ENCODE measurements at regions not wholly inside any gene's neighbourhood (a gene's known extent, or its start where the extent isn't known, plus 50 kb on each side); places are given as distances from the start of the nearest gene placed in this dataset.

DNA sequence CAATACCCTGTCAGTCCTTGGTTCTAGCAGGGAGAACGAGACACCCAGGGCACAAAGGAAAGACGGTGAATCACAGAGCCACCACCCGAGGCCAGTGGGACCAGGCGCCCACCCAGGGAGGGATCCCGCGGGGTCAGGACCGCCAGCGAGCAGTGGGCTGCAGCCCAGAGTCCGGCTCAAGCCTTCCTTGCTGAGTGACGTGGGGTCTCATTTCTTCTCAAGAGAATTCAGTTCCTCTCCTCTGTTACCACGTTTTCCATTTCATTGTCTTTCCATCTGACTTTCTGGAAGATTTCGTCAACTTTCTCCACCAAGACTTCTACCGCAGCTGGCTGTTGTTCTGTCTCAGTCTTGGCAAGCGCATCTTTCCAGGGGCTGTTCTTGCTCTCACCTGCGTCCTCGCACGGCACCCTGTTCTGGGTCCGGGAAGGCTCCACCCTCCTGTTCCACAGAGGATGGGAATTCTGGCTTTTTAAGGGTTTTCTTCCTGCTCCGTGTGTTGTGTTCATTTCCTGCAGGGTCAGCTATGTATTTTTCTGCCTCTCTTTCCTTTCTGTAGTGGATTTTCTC, 248.6 kb downstream of the NDUFA10 start:
- Histone ChIP-seq H3K4me2 (peak overlapping the region; percentile 81 to 98 (median 94)), H3K27me3 (peaks cover 0 to 43% (median 0%) of the 10 kb centered on the region in 11 experiments; a peak in 7 of 22 replicates), H4K20me1 (no peaks in the 10 kb centered on the region), H3K9me3 (replicated peaks in 1 of 11) (peaks cover 9 to 24% (median 13%) of the 10 kb centered on the region in 11 experiments), H3K27ac (peak overlapping the region in 6 of 11 experiments; percentile 40 to 74 (median 62); a peak in 11 of 22 replicates), H3K4me3 (no peak overlapping the region; a peak in 1 of 20 replicates), H3K9ac (peak overlapping the region in 6 of 11 experiments; percentile 20 to 63 (median 42); a peak in 8 of 22 replicates), H3K36me3 (no peaks in the 10 kb centered on the region), H3K4me1 (peaks cover 30 to 78% (median 67%) of the 10 kb centered on the region in 10 experiments)
- TF ChIP-seq Cebpa-rat (IDR thresholded peaks at IDR 0.05): no peak

DNA sequence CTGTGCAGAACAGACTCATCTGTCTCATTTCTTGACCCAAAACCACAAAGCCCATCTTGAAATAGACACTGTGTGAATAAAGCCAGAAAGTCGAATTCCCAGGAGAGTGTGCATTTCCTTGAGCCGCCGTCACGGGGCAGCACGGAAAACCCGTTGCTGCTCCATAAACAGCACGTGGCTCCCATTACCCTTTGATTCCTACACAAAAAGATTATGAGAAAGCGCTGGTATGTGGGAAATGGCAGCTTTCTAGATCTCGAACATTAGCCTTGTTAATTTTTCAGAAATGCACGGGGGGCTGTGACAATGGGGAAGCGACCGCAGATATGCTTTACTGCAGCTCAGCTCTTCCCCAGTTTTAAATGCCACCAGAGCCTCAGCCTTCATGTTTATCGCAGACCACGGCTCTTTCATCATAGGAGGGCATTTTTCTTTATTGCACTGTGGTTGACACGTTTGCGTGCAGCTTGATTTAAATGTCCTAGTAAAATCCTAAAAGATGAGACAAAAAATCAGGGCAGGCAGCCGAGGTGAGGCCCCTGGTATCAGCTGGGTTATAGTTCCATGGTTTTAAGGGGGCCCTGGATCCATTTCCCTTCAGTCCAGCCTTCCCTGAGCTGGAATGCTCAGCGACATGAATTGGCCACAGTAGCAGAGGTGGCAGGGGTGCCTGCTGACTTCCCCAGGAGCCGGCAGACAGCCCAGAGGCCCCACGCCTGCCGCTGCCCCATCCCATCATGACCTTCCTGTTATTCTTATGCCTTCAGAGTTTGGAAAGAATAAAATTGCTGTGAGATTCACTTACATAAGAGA, 249.3 kb downstream of the NDUFA10 start:
- Histone ChIP-seq H3K4me1 (peaks cover 30 to 81% (median 67%) of the 10 kb centered on the region in 10 experiments), H4K20me1 (no peaks in the 10 kb centered on the region), H3K4me3 (peak overlapping the region in 9 of 10 experiments; percentile 6 to 53 (median 30); a peak in 12 of 20 replicates), H3K36me3 (no peaks in the 10 kb centered on the region; a peak in 1 of 22 replicates), H3K27me3 (peaks cover 0 to 43% (median 0%) of the 10 kb centered on the region in 11 experiments; a peak in 7 of 22 replicates), H3K27ac (peak overlapping the region in 7 of 11 experiments; percentile 11 to 74 (median 57); a peak in 12 of 22 replicates), H3K9ac (peak overlapping the region in 6 of 11 experiments; percentile 20 to 63 (median 42); a peak in 12 of 22 replicates), H3K4me2 (peak overlapping the region; percentile 81 to 98 (median 94)), H3K9me3 (replicated peaks in 1 of 11) (peaks cover 16 to 27% (median 20%) of the 10 kb centered on the region in 11 experiments)
- TF ChIP-seq Cebpa-rat (IDR thresholded peaks at IDR 0.05): 0 out of 22 replicates have a peak, but pooled peaks of 2 of the 11 experiments have one; percentile 33 to 35

DNA sequence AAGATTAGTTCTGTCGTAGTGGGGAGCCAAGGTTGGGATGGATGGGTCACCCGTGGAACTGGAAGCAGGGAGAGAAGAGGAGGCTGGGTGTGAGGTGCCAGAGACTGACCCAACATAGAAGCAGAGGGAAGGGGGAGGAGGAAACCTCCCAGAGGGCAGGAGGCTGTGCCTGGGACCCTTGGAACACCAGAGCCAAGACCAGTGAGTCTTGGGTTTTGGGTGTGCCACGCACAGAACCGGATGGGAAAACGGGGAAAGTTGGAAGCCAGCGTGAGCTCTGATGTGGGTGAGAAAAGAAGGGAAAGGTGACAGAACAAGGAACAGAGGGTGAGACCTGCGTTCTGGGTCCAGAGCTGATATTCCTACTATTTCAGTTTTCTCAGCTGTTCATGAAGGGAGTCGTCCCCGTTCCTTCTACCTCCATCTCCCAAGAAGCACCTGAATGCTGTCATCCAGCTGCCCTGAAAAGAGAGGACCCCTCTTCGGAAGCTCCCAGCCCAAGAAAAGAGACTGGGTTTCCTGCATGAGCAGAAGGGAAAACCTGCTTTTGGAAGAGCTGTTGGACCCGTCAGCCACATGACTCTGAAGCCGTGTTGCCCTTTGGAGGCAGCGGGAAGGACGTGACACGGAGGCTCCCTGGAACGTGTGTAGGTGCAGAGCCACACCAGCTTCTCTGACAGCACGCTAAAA, 250.1 kb downstream of the NDUFA10 start:
- H4K20me1 ChIP-seq: no peaks in the 10 kb centered on the region
- peak overlapping the region in 6 of 11 experiments; percentile 7 to 73 (median 57); a peak in 7 of 22 replicates for H3K27ac ChIP-seq
- H3K9me3 ChIP-seq (replicated peaks in 1 of 11): peaks cover 19 to 30% (median 26%) of the 10 kb centered on the region in 11 experiments
- H3K27me3 ChIP-seq: peaks cover 0 to 43% (median 0%) of the 10 kb centered on the region in 11 experiments; a peak in 7 of 22 replicates
- H3K9ac ChIP-seq: peak overlapping the region in 7 of 11 experiments; percentile 10 to 59 (median 27); a peak in 11 of 22 replicates
- no peaks in the 10 kb centered on the region; a peak in 1 of 22 replicates for H3K36me3 ChIP-seq
- H3K4me2 ChIP-seq: peak overlapping the region; percentile 81 to 98 (median 94)
- TF ChIP-seq Cebpa-rat (IDR thresholded peaks at IDR 0.05): no peak
- H3K4me3 ChIP-seq: peak overlapping the region in 9 of 10 experiments; percentile 6 to 53 (median 30); a peak in 13 of 20 replicates
- peaks cover 30 to 82% (median 67%) of the 10 kb centered on the region in 10 experiments for H3K4me1 ChIP-seq

DNA sequence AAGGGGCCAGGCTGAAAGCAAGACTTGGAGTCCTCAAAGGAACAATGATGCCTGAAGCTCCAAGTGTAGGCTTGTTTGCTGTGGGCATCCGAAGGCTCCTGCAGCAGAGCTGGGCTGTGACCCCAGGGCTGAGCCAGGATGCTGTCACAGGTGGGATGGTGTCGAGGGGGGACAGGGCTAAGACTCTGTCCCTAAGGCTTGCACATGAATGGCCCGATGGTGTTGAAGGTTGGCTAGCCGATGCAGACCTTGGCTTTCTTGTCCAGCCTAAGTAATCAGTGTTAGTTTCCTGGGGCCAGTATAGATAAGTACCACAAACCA, 251.0 kb downstream of the NDUFA10 start:
- H3K4me3 ChIP-seq: no peak overlapping the region
- peaks cover 30 to 83% (median 65%) of the 10 kb centered on the region in 10 experiments for H3K4me1 ChIP-seq
- H3K27me3 ChIP-seq: peaks cover 0 to 43% (median 0%) of the 10 kb centered on the region in 11 experiments; a peak in 7 of 22 replicates
- no peak overlapping the region for H3K9ac ChIP-seq
- no peaks in the 10 kb centered on the region for H4K20me1 ChIP-seq
- no peak overlapping the region for H3K27ac ChIP-seq
- H3K36me3 ChIP-seq: no peaks in the 10 kb centered on the region; a peak in 1 of 22 replicates
- peaks cover 19 to 34% (median 26%) of the 10 kb centered on the region in 11 experiments for H3K9me3 ChIP-seq (replicated peaks in 1 of 11)
- TF ChIP-seq Cebpa-rat (IDR thresholded peaks at IDR 0.05): no peak
- H3K4me2 ChIP-seq: peak overlapping the region in 9 of 11 experiments; percentile 85 to 98 (median 95); a peak in 18 of 22 replicates

DNA sequence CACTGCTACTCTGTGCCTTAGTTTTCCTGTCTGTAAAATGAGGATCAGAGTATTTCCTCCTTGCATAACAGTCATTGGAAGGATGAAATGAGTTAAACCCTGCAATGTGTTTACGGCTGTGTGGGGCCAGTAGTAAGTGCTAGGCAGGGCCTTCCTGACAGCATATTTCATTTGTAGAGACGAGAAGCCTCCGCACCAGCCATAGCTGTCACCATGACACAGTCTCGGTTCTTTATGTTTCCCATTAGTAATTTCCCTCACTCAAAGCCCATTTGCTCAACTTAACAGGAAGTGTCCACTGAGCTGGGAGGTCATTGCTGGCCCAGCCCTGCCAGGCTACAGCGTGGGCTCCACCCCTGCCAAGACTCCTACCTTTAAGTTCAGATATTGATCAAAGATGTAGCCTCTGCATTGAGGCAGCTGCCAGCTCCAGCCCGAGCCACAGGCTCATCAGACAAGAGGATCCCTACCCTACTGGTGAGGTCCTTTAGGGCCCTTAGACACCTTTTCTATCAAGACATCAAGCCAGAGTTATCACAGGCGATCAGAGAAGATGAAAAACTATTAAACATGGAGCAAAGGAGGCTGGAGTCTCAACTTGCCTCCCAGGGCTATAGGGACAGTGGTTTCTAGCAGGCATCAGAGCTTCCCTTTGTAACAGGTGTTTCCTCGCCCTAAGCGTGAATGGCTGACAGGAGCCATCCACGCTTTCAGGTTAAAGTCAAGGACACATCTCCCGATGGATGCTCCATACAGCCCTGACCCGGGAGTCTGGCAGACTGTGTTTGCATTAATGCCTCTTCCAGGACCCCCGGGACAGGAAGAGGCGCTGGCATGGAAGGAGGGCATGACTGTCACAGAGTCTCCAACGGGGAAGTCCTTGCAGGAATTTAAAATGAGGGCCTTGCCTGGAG, 251.7 kb downstream of the NDUFA10 start:
- TF ChIP-seq Cebpa-rat (IDR thresholded peaks at IDR 0.05): no peak
- Histone ChIP-seq H3K36me3 (no peaks in the 10 kb centered on the region; a peak in 1 of 22 replicates), H3K9me3 (replicated peaks in 1 of 11) (peaks cover 19 to 34% (median 26%) of the 10 kb centered on the region in 11 experiments), H3K4me2 (peak overlapping the region; percentile 0 to 98 (median 94); a peak in 20 of 22 replicates), H4K20me1 (no peaks in the 10 kb centered on the region), H3K4me3 (no peak overlapping the region), H3K27me3 (peaks cover 0 to 41% (median 0%) of the 10 kb centered on the region in 11 experiments; a peak in 7 of 22 replicates), H3K4me1 (peaks cover 30 to 77% (median 58%) of the 10 kb centered on the region in 10 experiments), H3K27ac (no peak overlapping the region), H3K9ac (no peak overlapping the region)

DNA sequence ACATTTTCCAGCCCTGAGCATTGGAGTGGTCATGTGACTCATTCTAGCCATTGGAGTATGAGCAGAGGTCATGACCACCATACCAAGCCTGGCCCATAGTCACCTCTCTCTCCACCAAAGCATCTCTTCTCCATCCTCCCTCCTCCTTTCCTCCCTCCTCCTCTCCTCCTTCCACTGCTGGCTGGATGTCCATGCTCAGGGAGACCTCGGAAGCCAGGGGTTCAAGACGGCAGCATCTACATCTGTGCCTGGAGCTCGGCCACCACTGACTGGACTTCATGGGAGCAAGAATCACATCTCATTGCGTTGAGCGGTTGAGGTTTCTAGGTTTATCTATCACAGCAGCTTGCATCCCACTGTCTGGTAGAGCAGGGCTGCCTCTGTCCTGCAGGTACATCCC, 252.4 kb downstream of the NDUFA10 start:
- H3K27ac ChIP-seq: no peak overlapping the region
- peaks cover 30 to 71% (median 52%) of the 10 kb centered on the region in 10 experiments for H3K4me1 ChIP-seq
- no peak overlapping the region for H3K4me3 ChIP-seq
- H3K9ac ChIP-seq: no peak overlapping the region
- peak overlapping the region; percentile 0 to 98 (median 94); a peak in 19 of 22 replicates for H3K4me2 ChIP-seq
- no peak for TF ChIP-seq Cebpa-rat (IDR thresholded peaks at IDR 0.05)
- H3K36me3 ChIP-seq: no peaks in the 10 kb centered on the region; a peak in 1 of 22 replicates
- peaks cover 0 to 34% (median 0%) of the 10 kb centered on the region in 11 experiments; a peak in 7 of 22 replicates for H3K27me3 ChIP-seq
- H3K9me3 ChIP-seq (replicated peaks in 1 of 11): peaks cover 19 to 34% (median 26%) of the 10 kb centered on the region in 11 experiments
- H4K20me1 ChIP-seq: no peaks in the 10 kb centered on the region

DNA sequence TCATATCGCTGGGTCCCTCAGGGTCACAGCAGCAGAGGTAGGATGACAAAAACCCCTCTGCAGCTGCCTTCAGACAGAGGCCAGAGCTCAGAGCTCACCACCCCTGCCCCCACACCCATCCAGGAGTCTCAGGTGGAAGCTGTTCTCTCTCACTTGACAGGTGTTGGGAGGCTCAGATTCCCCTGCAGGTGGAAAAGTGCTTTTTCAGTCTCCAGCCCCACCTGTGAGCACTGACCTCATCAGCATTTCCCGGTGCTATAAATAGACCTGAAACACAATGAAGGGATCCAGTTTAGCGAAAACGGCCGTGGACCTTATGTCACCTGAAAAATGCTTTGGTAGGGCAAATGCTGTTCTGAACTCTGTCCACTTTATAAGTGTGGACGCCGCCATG, 254.9 kb downstream of the NDUFA10 start:
- Histone ChIP-seq H3K27me3 (peaks cover 0 to 15% (median 0%) of the 10 kb centered on the region in 11 experiments; a peak in 7 of 22 replicates), H3K4me3 (no peak overlapping the region), H4K20me1 (no peaks in the 10 kb centered on the region), H3K4me1 (peaks cover 10 to 71% (median 53%) of the 10 kb centered on the region in 10 experiments), H3K9ac (no peak overlapping the region), H3K27ac (no peak overlapping the region), H3K36me3 (no peaks in the 10 kb centered on the region; a peak in 1 of 22 replicates), H3K4me2 (0 out of 22 replicates have a peak overlapping the region, but pooled peaks of 1 of the 11 experiments have one; percentile 16), H3K9me3 (replicated peaks in 1 of 11) (peaks cover 19 to 34% (median 26%) of the 10 kb centered on the region in 11 experiments)
- no peak for TF ChIP-seq Cebpa-rat (IDR thresholded peaks at IDR 0.05)
